ENCODE measurements at regions not wholly inside any gene's neighbourhood (a gene's known extent, or its start where the extent isn't known, plus 50 kb on each side); places are given as distances from the start of the nearest gene placed in this dataset.

DNA sequence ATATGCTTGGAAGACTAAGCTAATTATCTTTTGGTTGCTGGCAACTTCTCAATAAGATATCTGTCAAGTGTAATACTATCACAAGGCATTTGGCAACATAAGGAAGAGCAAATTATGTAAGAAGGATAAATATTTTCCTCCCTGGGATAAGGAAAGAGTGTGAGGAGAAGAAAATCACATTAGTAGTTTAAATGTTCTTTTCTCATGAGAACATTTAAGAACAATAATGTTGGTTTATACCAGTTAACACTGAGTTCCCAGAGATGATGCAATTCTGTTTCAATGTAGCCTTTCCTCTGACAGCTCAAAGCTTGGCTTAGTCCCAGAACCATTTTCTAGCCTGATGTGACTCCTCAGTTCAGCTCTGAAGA is 66.1 kb upstream of the NPHP3 start:
- no peak overlapping the region for H3K27ac ChIP-seq
- TF ChIP-seq ZFX (IDR thresholded peaks at IDR 0.05) = no peak
- TF ChIP-seq, protein P1, sequence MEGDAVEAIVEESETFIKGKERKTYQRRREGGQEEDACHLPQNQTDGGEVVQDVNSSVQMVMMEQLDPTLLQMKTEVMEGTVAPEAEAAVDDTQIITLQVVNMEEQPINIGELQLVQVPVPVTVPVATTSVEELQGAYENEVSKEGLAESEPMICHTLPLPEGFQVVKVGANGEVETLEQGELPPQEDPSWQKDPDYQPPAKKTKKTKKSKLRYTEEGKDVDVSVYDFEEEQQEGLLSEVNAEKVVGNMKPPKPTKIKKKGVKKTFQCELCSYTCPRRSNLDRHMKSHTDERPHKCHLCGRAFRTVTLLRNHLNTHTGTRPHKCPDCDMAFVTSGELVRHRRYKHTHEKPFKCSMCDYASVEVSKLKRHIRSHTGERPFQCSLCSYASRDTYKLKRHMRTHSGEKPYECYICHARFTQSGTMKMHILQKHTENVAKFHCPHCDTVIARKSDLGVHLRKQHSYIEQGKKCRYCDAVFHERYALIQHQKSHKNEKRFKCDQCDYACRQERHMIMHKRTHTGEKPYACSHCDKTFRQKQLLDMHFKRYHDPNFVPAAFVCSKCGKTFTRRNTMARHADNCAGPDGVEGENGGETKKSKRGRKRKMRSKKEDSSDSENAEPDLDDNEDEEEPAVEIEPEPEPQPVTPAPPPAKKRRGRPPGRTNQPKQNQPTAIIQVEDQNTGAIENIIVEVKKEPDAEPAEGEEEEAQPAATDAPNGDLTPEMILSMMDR (conservative IDR thresholded peaks at IDR 0.05) = no peak

DNA sequence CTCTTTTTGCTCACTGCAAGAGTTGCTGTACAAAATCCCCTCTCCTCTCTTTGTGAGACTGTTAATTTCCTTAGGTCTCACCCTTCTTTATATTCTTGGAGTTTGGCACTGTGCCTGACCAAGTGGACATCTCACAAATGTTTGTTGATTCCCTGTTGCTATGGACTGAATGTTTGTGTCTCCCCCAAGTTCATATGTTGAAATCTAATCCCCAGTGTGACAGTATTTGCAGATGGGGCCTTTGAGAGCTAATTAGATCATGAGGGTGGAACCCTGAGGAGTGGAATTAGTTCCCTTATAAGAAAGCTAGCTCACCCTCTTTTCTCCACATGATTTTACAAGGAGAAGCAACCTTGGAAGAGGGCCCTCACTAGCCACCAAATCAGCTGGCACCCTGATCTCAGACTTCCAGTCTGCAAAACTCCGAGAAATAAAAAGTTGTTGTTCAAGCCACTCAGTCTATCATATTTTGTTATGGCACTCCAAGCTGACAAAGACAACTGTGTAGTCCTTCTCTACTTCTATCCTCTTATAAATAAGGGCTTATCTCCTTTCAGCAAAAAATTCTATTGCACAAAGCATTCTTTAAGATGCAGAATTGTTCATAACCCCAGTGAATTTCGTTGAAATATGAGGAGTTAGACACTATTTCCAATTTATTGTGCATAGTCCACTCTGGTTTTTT is 65.5 kb upstream of the NPHP3 start:
- TF ChIP-seq, protein P1 (conservative IDR thresholded peaks at IDR 0.05) = no peak
- no peak for TF ChIP-seq ZFX (IDR thresholded peaks at IDR 0.05)
- no peak overlapping the region for H3K27ac ChIP-seq

DNA sequence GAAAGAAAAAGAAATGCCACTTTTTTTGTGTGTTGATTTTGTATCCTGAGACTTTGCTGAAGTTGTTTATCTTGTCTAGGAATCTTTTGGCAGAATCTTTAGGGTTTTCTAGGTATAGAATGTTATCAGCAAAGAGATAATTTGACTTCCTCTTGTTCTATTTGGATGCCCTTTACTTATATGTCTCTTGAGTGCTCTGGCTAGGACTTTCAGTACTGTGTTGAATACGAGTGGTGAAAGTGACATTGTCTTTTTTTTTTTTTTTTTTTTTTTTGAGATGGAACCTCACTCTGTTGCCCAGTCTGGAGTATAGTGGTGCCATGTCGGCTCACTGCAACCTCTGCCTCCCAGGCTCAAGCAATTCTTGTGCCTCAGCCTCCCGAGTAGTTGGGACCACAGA is 64.7 kb upstream of the NPHP3 start:
- H3K27ac ChIP-seq = no peak overlapping the region
- TF ChIP-seq, protein P1 (conservative IDR thresholded peaks at IDR 0.05) = no peak
- TF ChIP-seq ZFX (IDR thresholded peaks at IDR 0.05) = no peak

DNA sequence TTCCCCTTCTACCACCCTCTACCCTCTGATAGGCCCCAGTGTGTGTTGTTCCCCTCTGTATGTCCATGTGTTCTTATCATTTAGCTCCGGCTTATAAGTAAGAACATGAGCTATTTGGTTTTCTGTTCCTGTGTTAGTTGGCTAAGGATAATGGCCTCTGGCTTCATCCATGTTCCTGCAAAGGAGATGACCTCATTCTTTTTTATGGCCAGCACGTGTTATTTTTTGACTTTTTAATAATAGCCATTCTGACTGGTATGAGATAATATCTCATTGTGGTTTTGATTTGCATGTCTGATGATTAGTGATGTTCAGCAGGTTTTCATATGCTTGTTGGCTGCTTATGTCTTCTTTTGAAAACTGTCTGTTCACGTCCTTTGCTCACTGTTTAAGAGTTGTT is 63.1 kb upstream of the NPHP3 start:
- H3K27ac ChIP-seq = no peak overlapping the region
- TF ChIP-seq, protein P1 (conservative IDR thresholded peaks at IDR 0.05) = no peak
- TF ChIP-seq ZFX (IDR thresholded peaks at IDR 0.05) = no peak

DNA sequence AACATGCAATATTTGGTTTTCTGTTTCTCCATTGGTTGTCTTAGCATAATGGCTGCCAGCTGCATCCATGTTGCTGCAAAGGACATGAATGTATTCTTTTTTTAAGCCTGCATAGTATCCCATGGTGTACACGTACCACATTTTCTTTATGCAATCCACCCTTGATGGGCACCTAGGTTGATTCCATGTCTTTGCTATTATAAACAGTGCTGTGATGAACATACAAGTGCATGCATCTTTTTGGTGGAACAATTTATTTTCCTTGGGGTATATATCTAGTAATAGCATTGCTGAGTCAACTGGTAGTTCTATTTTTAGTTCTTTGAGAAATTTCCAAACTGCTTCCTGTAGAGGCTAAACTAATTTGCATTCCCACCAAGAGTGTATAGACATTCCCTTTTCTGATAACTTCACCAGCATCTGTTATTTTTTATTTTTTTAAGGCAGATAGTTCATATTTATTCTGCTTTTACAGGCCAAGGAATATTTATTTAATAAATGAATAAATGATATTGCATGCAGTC is 62.4 kb upstream of the NPHP3 start:
- H3K27ac ChIP-seq = no peak overlapping the region
- TF ChIP-seq ZFX (IDR thresholded peaks at IDR 0.05) = no peak
- TF ChIP-seq, protein P1 (conservative IDR thresholded peaks at IDR 0.05) = no peak

DNA sequence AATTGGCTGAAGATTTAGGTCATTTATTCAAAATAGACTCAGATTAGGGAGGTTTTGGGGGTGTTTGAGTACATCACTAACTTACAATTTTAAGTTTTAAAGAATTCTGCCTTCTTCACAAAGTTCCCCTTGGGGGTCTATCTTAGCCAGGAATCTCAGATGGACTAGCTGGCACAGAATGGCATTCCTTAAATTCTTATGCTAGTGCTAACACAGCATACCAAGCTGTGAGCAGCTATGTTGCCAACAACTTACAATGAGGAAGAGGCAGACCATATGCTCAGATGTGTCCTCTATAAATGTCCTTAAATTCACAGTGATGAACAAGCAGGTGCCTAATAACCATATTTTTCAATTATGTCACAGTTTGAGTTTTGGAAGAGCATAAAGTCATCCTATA is 60.9 kb upstream of the NPHP3 start:
- TF ChIP-seq, protein P1 (conservative IDR thresholded peaks at IDR 0.05) = no peak
- TF ChIP-seq ZFX (IDR thresholded peaks at IDR 0.05) = no peak
- no peak overlapping the region for H3K27ac ChIP-seq

DNA sequence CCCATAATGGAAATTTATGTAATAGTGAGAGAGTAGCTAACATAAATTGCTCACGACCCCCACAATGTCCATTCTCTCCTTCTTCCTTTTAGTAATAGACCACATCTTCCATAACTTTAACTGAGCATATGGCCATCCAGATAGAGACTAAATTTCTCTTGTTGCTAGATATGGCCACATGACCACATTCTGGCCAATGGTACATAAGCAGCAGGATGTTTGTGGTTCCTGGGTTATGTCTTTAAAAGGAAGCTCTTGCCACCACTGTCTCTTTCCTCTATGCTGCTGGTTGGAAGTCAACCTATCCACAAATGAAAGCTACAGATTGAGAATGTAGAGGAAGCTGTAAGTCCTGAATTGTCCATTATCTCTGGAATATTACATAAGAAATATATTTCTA is 59.7 kb upstream of the NPHP3 start:
- no peak for TF ChIP-seq ZFX (IDR thresholded peaks at IDR 0.05)
- TF ChIP-seq, protein P1 (conservative IDR thresholded peaks at IDR 0.05) = no peak

More for the DNA sequence above, 59.7 kb upstream of the NPHP3 start:
- H3K27ac ChIP-seq = no peak overlapping the region
